Ectodermal cell (in vitro differentiated cells): ENCODE measurements at regions not wholly inside any gene's neighbourhood (a gene's known extent, or its start where the extent isn't known, plus 50 kb on each side); places are given as distances from the start of the nearest gene placed in this dataset.

ENCODE experiments used
- H3K27ac ChIP-seq: 2 replicates; pipeline ENCODE4 v1.7.0; 2013; ENCODE audit warnings: mild to moderate bottlenecking, low read depth, low read length; ENCODE audit not compliant: insufficient read depth, poor library complexity, severe bottlenecking
- H3K27me3 ChIP-seq: 2 replicates; pipeline ENCODE4 v1.7.0; 2013; ENCODE audit warnings: mild to moderate bottlenecking, low read length; ENCODE audit not compliant: insufficient read depth, control insufficient read depth, poor library complexity, severe bottlenecking
- H3K36me3 ChIP-seq: one replicate; pipeline ENCODE4 v1.7.0; 2013; ENCODE audit warnings: low read length; ENCODE audit not compliant: control insufficient read depth, insufficient read depth
- H3K4me1 ChIP-seq: one replicate; pipeline ENCODE4 v1.7.0; 2013; ENCODE audit warnings: low read length; ENCODE audit not compliant: control insufficient read depth, insufficient read depth
- H3K4me3 ChIP-seq: 2 replicates; pipeline ENCODE4 v1.7.0; 2013; ENCODE audit warnings: low read depth, low read length, control low read depth; ENCODE audit not compliant: insufficient read depth
- H3K9me3 ChIP-seq: 2 replicates; pipeline ENCODE4 v1.7.0; 2013; ENCODE audit warnings: mild to moderate bottlenecking, low read length, moderate library complexity; ENCODE audit not compliant: control insufficient read depth
- WGBS, 2 experiments: methylation state at CpG; one replicate each; pipeline ENCODE4 v1.1.7; 2013; ENCODE audit warnings: missing lambda C conversion rate in 2 of 2; 5-methylcytosine and 5-hydroxymethylcytosine counted together

DNA sequence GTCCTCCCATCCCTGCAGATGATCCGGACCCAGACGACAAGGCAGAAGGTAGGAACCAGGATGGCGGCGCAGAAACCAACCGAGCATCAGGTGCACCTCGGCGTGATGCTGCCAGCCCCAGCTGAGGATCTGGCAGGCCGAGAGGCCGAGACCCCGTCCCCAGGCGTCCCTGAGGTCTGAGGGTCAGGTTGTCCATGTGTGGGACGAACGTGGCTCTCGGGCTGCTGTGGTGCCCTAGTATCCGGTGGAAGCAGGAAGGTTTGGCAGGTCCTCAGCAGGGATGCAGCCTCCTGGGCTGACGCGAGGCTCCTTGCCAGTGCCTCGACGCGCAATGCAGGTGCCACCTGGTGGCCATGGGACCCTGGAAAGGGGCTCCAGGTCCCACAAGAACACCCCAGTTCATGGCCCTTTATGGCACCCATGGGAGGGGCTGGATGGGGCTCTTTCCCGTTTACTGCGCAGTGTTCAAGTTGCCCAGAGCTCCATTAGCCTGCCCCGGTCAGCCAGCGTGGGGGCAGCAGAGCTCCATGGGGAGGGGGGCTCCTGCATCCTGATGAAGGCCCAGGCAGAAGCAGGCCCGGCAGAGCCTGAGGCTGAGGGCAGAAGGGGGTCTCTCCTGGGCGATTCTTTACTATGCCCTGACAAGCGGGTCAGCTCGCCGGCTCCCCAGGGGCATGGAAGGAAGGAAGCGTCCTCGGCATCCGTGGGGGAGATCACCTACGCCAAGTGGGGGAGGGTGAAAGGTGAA lies 129.9 kb downstream of the CTTN start:
- 86 to 88% methylated on average over 33 of the region's 33 CpGs for WGBS, 2 experiments

DNA sequence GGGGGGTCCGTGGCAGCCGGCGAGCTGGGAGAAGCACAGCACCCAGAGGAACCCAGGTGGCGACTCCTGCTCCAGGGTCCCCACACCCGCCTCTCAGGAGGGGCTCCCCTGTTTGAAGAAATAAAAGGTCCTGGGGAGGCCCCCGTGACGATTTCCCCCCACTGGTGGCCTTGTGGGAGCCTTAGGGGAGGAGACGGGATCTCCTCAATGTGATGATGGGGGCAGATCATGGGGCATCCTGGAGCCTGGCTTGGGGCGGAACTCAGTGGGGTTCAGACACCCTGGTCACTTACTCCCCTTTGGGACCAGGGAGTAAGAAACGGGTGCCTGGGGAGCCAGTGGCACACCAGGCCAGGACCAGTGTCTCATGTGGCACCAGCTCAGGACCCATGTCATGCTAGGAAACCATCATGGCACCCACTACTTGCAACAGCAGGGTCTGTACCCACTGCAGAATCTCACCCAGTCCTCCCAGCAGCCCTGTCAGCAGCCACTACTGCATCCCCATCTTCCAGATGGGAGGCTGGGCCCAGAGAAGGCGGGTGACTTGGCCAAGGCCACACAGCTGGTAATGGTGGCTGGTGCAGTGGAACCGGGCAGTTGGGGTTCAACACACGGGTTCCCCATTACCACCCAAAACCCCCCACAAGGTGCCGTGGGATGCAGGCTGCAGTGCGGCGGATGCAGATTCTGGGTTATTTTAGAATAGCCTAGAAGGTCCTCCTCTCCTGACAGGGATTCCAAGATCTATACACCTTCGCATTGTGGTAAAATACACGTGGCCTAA lies 130.7 kb downstream of the CTTN start:
- H3K4me1 ChIP-seq = peaks cover 29% of the 10 kb centered on the region

More for the DNA sequence above, 129.9 kb downstream of the CTTN start:
- Histone ChIP-seq H3K27me3 (no peaks in the 10 kb centered on the region), H3K4me3 (no peak overlapping the region), H3K9me3 (no peaks in the 10 kb centered on the region), H3K36me3 (no peaks in the 10 kb centered on the region), H3K4me1 (peaks cover 37% of the 10 kb centered on the region), H3K27ac (no peak overlapping the region)

DNA sequence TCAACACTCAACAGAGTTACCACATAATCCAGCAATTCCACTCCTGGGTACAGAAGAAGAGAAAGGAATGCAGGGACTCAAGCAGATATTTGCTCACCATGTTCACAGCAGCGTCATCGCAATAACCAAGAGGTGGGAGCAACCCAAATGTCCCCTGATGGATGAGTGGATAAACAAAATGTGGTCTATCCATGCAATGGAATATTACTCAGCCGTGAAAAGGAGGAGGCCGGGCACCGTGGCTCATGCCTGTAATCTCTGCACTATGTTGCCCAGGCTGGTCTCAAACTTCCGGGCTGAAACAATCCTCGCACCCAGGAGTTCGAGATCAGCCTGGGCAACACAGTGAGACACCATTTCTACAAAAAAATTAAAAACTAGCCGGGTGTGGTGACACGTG lies 131.7 kb downstream of the CTTN start:
- no peak overlapping the region for H3K27ac ChIP-seq
- WGBS, 2 experiments = 84 to 85% methylated on average over 10 of the region's 10 CpGs
- peaks cover 19% of the 10 kb centered on the region for H3K4me1 ChIP-seq

More for the DNA sequence above, 130.7 kb downstream of the CTTN start:
- no peaks in the 10 kb centered on the region for H3K9me3 ChIP-seq
- H3K27me3 ChIP-seq = no peaks in the 10 kb centered on the region
- no peaks in the 10 kb centered on the region for H3K36me3 ChIP-seq
- no peak overlapping the region for H3K4me3 ChIP-seq
- H3K27ac ChIP-seq = no peak overlapping the region
- 94 to 95% methylated on average over 18 of the region's 18 CpGs for WGBS, 2 experiments

GRCh38 chr11:70530629-70531185 lies 132.4 kb downstream of the CTTN start:
- Histone ChIP-seq H3K27me3 (no peaks in the 10 kb centered on the region), H3K4me1 (peaks cover 16% of the 10 kb centered on the region), H3K36me3 (no peaks in the 10 kb centered on the region), H3K27ac (no peak overlapping the region), H3K4me3 (no peak overlapping the region), H3K9me3 (no peaks in the 10 kb centered on the region)
- WGBS, 2 experiments = 97% methylated on average over 10 of the region's 11 CpGs

More for the DNA sequence above, 131.7 kb downstream of the CTTN start:
- Histone ChIP-seq H3K4me3 (no peak overlapping the region), H3K27me3 (no peaks in the 10 kb centered on the region), H3K36me3 (no peaks in the 10 kb centered on the region), H3K9me3 (no peaks in the 10 kb centered on the region)

DNA sequence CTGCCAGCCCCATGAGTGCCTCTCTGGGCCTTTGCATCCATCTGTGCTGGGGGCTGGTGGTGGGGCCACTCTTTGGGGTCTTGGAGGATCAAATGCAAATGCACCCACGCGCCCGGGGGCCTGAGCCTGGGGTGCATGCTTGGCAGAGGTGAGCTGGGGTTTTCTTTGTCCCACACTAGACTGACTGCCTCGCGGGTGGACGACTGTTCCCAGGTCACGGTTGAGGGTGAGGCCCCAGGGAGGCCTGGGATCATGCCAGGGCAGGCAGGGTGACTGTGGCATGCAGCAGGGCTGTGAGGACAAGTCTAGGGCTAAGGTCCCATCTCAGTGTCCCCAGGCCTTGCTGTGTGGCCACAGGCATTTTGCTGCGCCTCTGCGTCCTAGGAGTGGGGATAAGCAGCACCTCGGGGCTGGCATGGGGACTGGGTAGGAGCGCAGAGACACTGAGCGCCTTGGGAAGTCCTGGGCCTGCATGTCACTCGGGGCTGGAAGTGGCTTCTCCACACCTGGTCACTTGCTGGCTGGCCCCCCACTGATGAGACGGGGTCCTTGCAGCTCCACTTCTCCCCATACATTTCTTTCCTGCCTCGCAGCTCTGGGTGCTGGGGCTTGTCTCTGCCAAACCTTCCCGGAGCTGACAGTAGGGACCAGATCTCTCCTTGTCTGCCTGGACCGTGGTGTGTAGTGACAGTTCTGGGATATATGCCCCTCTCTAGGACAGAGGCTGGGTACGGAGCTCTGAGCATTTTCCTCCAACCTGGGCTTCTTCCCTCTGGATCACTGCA lies 133.1 kb downstream of the CTTN start:
- H3K27me3 ChIP-seq = no peaks in the 10 kb centered on the region
- H3K4me3 ChIP-seq = no peak overlapping the region
- no peaks in the 10 kb centered on the region for H3K36me3 ChIP-seq
- 90% methylated on average over 18 of the region's 18 CpGs for WGBS, 2 experiments
- H3K27ac ChIP-seq = no peak overlapping the region
- H3K9me3 ChIP-seq = no peaks in the 10 kb centered on the region
- peaks cover 16% of the 10 kb centered on the region for H3K4me1 ChIP-seq

- WGBS, 2 experiments = 61% methylated on average over 1 of the region's 1 CpG
- Histone ChIP-seq H3K27ac (no peak overlapping the region), H3K4me1 (peaks cover 16% of the 10 kb centered on the region), H3K36me3 (no peaks in the 10 kb centered on the region), H3K4me3 (no peak overlapping the region), H3K9me3 (no peaks in the 10 kb centered on the region), H3K27me3 (no peaks in the 10 kb centered on the region)
Measured at GRCh38 chr11:70532066-70532440, 133.7 kb downstream of the CTTN start.

- H3K9me3 ChIP-seq = no peaks in the 10 kb centered on the region
- H3K27me3 ChIP-seq = no peaks in the 10 kb centered on the region
- peaks cover 16% of the 10 kb centered on the region for H3K4me1 ChIP-seq
- 88 to 89% methylated on average over 15 of the region's 15 CpGs for WGBS, 2 experiments
- H3K27ac ChIP-seq = no peak overlapping the region
- H3K4me3 ChIP-seq = no peak overlapping the region
- no peaks in the 10 kb centered on the region for H3K36me3 ChIP-seq
Measured at GRCh38 chr11:70532731-70533130, 134.4 kb downstream of the CTTN start.

DNA sequence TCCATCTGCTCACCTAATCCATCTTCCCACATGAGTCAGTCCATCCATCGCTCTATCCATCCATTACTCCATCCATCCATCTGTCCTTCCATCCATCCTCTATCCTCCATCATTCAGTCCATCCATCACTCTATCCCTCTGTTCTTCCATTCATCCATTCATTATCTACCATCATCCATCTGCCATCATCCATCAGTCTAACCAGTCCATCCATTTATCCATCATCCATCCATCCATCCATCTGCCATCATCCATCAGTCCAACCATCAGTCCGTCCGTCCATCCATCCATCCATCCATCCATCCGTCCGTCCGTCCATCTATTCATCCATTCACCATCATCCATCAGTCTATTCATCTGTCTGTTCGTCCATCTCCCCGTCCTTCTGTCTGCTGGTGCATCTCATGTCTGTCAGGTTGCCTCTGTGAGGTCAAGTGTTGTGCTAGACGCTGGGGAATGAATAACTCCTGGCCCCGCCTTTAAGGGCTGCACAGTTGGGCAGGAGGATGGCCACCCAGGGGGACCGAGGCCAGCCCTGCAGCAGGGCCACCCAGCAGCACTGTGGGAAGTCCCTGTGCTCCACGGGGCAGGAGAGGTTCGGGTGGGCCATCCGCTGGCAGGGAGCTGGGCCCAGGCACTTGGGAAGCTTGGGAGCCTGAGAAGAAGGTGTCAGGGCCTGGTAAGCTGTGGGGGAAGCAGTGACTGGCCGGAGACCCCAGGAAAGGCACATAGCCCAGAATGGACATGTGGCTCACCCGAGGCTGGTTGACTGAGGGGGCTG lies 137.1 kb downstream of the CTTN start:
- Histone ChIP-seq H3K36me3 (no peaks in the 10 kb centered on the region), H3K27me3 (no peaks in the 10 kb centered on the region), H3K4me1 (peaks cover 16% of the 10 kb centered on the region), H3K27ac (no peak overlapping the region), H3K4me3 (no peak overlapping the region), H3K9me3 (no peaks in the 10 kb centered on the region)
- 95% methylated on average over 16 of the region's 16 CpGs for WGBS, 2 experiments

DNA sequence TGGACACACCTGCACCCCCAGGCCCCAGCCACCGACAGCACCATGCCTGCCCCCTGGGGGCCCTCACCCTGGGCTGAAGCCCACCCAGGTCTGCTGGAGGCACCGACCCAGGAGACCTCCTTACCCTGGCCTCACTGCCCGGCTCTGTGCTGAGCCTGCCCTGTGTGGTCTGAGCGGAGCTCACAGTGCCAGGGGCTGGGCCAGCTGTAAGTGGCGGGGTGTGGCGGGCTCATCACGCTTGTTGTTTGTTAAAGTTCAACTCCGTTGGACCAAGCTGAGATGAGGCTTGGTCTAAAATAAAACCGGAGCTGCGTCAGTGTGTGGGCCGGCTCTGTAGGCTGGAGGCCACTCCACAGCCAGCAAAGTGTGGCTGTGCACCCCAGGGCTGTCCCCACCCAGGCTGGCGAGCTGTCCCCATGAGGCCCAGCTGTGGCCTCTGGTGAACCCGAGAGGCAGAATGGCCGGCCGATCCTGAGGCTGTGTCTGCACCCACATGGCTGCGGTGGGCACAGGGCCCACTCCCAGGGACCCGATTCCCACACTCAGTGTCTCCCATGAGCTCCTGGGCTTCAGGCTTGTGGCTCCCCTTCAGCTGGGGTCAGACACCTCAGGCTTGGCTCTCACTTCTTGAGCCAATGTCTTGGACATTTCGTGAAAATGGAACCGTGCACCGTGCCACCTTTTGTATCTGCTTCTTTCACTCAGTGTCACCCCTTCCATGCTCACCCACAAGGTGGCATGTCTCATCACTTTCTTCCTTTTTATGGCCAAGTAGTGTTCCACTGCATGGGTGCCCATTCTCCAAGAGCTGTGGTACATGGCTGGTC lies 137.9 kb downstream of the CTTN start:
- no peak overlapping the region for H3K27ac ChIP-seq
- no peaks in the 10 kb centered on the region for H3K36me3 ChIP-seq
- peaks cover 16% of the 10 kb centered on the region for H3K4me1 ChIP-seq
- 95 to 96% methylated on average over 20 of the region's 20 CpGs for WGBS, 2 experiments
- H3K9me3 ChIP-seq = no peaks in the 10 kb centered on the region
- no peak overlapping the region for H3K4me3 ChIP-seq
- no peaks in the 10 kb centered on the region for H3K27me3 ChIP-seq
